Thyroid gland (tissue), 4 donors: ENCODE measurements at regions not wholly inside any gene's neighbourhood (a gene's known extent, or its start where the extent isn't known, plus 50 kb on each side); places are given as distances from the start of the nearest gene placed in this dataset.

Source experiments
- CTCF ChIP-seq, 6 experiments: fragments of 200-600 bp in 3 of 6; fragments of 450-650 bp in 3 of 6; sonication (generic) in 3 of 6; IDR thresholded peaks; one replicate each; pipeline ENCODE4 v1.5.1; 2016 to 2019; ENCODE audit warnings: antibody characterized with exemption in 6 of 6, mild to moderate bottlenecking in 2 of 6, inconsistent platforms in 1 of 6, moderate library complexity in 1 of 6
- POLR2A ChIP-seq, 2 donors: fragments of 450-650 bp; IDR thresholded peaks; one replicate each; pipeline ENCODE4 v1.6.1; 2017; ENCODE audit warnings: antibody characterized with exemption in 2 of 2, mild to moderate bottlenecking in 2 of 2, moderate library complexity in 1 of 2

GRCh38 chr4:56092540-56092939 is 143.8 kb downstream of the CEP135 start:
- no peak for TF ChIP-seq POLR2A (IDR thresholded peaks at IDR 0.05)
- no peak for TF ChIP-seq CTCF (IDR thresholded peaks at IDR 0.05)
